ENCODE measurements at regions not wholly inside any gene's neighbourhood (a gene's known extent, or its start where the extent isn't known, plus 50 kb on each side); places are given as distances from the start of the nearest gene placed in this dataset.

DNA sequence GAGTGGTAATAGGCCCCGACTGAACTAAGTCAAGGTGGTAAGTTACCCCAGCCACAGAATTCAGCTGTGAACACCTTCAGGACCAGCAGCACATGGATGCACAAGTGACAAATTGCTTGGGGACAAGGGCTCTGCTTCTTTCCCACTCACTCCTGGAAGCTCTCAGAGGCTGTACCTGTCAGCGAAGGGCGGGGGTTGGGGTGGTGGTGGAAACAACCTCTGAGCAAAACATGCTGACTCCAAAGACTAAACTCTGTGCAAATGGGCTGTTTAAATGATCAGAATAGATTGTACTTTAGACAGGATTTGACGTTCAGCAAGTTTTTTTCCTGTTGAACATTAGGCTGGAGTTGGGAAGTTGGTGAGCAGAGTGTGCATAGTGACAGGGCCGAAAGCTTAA lies 544.5 kb upstream of the ZNF608 start:
- Histone ChIP-seq H3K27ac (no peak overlapping the region), H3K4me1 (no peaks in the 10 kb centered on the region), H3K27me3 (no peaks in the 10 kb centered on the region), H3K4me3 (no peak overlapping the region), H3K9me3 (no peaks in the 10 kb centered on the region), H3K36me3 (no peaks in the 10 kb centered on the region)
- in situ Hi-C loops (cut with MboI; ENCODE audit: low sequenced_read_pairs in 4 of 4): no loop called here
- intact Hi-C loops (cut with DNase I; ENCODE audit: low total_unique reads): no loop called here
- no peak for ATAC-seq
- no peak for DNase-seq
- no peak for TF ChIP-seq POLR2A (IDR thresholded peaks at IDR 0.05)
- TF ChIP-seq, protein P1, sequence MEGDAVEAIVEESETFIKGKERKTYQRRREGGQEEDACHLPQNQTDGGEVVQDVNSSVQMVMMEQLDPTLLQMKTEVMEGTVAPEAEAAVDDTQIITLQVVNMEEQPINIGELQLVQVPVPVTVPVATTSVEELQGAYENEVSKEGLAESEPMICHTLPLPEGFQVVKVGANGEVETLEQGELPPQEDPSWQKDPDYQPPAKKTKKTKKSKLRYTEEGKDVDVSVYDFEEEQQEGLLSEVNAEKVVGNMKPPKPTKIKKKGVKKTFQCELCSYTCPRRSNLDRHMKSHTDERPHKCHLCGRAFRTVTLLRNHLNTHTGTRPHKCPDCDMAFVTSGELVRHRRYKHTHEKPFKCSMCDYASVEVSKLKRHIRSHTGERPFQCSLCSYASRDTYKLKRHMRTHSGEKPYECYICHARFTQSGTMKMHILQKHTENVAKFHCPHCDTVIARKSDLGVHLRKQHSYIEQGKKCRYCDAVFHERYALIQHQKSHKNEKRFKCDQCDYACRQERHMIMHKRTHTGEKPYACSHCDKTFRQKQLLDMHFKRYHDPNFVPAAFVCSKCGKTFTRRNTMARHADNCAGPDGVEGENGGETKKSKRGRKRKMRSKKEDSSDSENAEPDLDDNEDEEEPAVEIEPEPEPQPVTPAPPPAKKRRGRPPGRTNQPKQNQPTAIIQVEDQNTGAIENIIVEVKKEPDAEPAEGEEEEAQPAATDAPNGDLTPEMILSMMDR (IDR thresholded peaks at IDR 0.05 in 4 of 5, conservative IDR thresholded peaks at IDR 0.05 in 1 of 5): no peak

GRCh38 chr5:125291447-125291846 lies 545.0 kb upstream of the ZNF608 start:
- in situ Hi-C loops (cut with MboI; ENCODE audit: low sequenced_read_pairs in 4 of 4): no loop called here
- no peak for TF ChIP-seq POLR2A (IDR thresholded peaks at IDR 0.05)
- TF ChIP-seq, protein P1 (IDR thresholded peaks at IDR 0.05 in 4 of 5, conservative IDR thresholded peaks at IDR 0.05 in 1 of 5): no peak
- no peaks in the 10 kb centered on the region for H3K4me1 ChIP-seq

DNA sequence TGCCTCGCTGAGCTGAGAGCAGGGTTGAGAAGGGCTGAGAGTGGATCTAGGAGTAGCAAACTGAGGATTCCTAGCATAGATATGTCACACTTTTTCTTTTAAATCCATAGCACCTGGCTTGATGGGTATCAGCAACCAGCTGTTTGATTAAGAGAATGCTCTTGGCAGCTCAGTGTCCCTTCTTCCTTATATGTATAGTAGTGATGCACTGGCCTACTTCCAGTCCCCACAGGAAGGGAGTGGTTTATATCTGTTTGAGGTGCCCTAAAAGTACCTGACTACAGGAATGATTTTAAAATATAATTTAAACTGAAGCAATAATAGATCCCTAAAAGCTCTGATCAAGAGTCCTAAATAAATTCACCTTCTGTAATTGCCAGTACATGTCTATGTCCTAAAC lies 546.8 kb upstream of the ZNF608 start:
- DNase-seq: no peak
- in situ Hi-C loops (cut with MboI; ENCODE audit: low sequenced_read_pairs in 4 of 4): no loop called here
- Histone ChIP-seq H3K36me3 (no peaks in the 10 kb centered on the region), H3K27me3 (no peaks in the 10 kb centered on the region), H3K9me3 (no peaks in the 10 kb centered on the region), H3K27ac (no peak overlapping the region), H3K4me1 (peaks cover 1 to 6% of the 10 kb centered on the region in 2 donors), H3K4me3 (no peak overlapping the region)
- intact Hi-C loops (cut with DNase I; ENCODE audit: low total_unique reads): no loop called here
- ATAC-seq: no peak
- no peak for TF ChIP-seq POLR2A (IDR thresholded peaks at IDR 0.05)
- TF ChIP-seq, protein P1 (IDR thresholded peaks at IDR 0.05 in 4 of 5, conservative IDR thresholded peaks at IDR 0.05 in 1 of 5): no peak

More at GRCh38 chr5:125291447-125291846, 545.0 kb upstream of the ZNF608 start:
- intact Hi-C loops (cut with DNase I; ENCODE audit: low total_unique reads): no loop called here
- Histone ChIP-seq H3K9me3 (no peaks in the 10 kb centered on the region), H3K27ac (no peak overlapping the region), H3K4me3 (no peak overlapping the region), H3K36me3 (no peaks in the 10 kb centered on the region), H3K27me3 (no peaks in the 10 kb centered on the region)
- DNase-seq (no peak), ATAC-seq (no peak)

DNA sequence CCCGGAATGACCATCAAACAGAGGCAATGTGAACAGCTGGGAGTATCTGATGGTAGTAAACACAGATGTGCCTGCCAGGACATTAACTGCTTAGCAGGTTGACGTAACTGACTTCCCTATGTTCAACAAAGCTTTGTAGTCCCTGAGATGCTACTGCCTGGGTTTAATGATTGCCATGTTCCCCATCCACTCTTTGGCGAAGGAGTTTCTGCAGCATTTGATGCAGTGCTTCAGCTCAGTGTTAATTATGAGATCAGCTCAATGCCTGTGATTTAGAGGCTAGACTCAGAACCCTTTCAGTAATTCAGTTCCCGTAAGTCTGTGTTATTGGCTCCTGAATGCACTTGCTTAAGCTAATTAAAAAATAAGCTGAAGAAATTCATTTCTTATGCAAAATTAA lies 547.3 kb upstream of the ZNF608 start:
- no peak for ATAC-seq

More for the DNA sequence above, 547.3 kb upstream of the ZNF608 start:
- intact Hi-C loops (cut with DNase I; ENCODE audit: low total_unique reads): no loop called here
- in situ Hi-C loops (cut with MboI; ENCODE audit: low sequenced_read_pairs in 4 of 4): no loop called here
- Histone ChIP-seq H3K4me3 (no peak overlapping the region), H3K9me3 (no peaks in the 10 kb centered on the region), H3K36me3 (no peaks in the 10 kb centered on the region), H3K27ac (no peak overlapping the region), H3K4me1 (peaks cover 6% of the 10 kb centered on the region in 2 donors), H3K27me3 (no peaks in the 10 kb centered on the region)
- no peak for DNase-seq
- TF ChIP-seq, protein P1 (IDR thresholded peaks at IDR 0.05 in 4 of 5, conservative IDR thresholded peaks at IDR 0.05 in 1 of 5): no peak
- no peak for TF ChIP-seq POLR2A (IDR thresholded peaks at IDR 0.05)

Measured in gastrocnemius medialis (tissue), 4 donors.